ENCODE measurements at regions not wholly inside any gene's neighbourhood (a gene's known extent, or its start where the extent isn't known, plus 50 kb on each side); places are given as distances from the start of the nearest gene placed in this dataset.

DNA sequence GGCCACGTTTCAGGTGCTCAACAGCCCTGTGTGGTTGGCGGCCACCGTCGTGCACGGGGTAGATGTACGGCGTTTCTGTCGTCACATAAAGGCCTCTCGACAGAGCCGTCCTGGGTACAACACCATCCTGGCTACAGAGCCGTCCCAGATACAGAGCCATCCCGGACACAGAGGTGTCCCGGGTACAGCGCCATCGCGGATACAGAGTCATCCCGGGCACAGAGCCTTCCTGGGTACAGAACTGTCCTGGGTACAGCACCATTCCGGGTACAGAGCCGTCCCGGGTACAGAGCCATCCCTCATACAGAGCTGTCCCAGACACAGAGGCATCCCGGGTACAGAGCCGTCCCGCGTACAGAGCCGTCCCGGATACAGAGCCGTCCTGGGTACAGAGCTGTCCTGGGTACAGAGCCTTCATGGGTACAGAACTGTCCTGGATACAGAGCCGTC is 222.7 kb upstream of the SOX1 start:
- no peak for TF ChIP-seq CTCF (IDR thresholded peaks at IDR 0.05)
- TF ChIP-seq EP300 (IDR thresholded peaks at IDR 0.05) = no peak

All from suprapubic skin (tissue), 3 donors.